MM.1S (cell line): ENCODE measurements at regions not wholly inside any gene's neighbourhood (a gene's known extent, or its start where the extent isn't known, plus 50 kb on each side); places are given as distances from the start of the nearest gene placed in this dataset.

Experiments used
- CTCF ChIP-seq: fragments of 300-600 bp; sonication (generic); IDR thresholded peaks from 2 replicates; pipeline ENCODE4 v1.5.1; 2016; ENCODE audit warnings: antibody characterized with exemption, low read length, mixed read lengths
- EZH2phosphoT487 ChIP-seq: fragments of 300-600 bp; sonication (generic); IDR thresholded peaks from 2 replicates; pipeline ENCODE4 v1.6.1; 2018; ENCODE audit warnings: antibody characterized with exemption, low read length

- TF ChIP-seq CTCF (no peak), EZH2phosphoT487 (no peak)
These were observed 74.8 kb upstream of the NECTIN1 start for GRCh38 chr11:119803726-119804294.
